ENCODE measurements at regions not wholly inside any gene's neighbourhood (a gene's known extent, or its start where the extent isn't known, plus 50 kb on each side); places are given as distances from the start of the nearest gene placed in this dataset.

DNA sequence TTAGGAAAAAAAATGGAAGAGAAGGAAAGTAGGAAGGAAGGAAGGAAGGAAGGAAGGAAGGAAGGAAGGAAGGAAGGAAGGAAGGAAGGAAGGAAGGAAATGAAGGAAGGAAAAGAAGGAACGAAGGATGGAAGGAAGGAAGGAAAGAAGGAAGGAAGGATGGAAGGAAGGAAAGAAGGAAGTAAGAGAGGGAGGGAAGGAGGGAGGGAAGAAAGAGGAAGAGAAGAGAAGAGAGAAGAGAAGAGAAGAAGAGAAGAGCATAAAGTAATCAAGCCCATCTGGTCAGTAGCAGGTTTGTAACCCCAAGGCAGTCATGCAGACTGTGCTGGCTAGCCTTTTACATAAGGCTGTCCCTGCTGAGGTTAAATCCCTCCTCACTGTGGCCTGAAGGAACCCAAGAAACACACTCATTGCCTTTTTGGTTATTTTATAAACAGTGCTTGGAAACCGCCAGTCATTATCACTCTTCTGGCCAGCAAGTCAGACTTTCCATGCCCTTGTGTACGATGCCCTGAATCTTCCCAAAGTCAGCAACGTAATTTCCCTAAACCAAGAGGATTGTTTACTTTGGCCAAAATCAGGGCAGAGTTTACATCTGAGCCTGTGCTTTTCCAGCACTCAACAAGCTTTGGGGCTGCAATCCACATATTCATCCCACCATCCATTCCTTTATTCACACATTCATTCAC is 409.6 kb upstream of the MAF start:
- Mint-ChIP-seq H3K4me1 (no peaks in the 10 kb centered on the region), H3K27ac (no peak overlapping the region), H3K9me3 (peaks cover 4% of the 10 kb centered on the region), H3K36me3 (no peaks in the 10 kb centered on the region), H3K27me3 (peaks cover 2% of the 10 kb centered on the region), H3K4me3 (no peak overlapping the region)
- ATAC-seq (ENCODE audit: low read depth) (no peak), DNase-seq (ENCODE audit: low spot score in 2 of 2) (no peak)

DNA sequence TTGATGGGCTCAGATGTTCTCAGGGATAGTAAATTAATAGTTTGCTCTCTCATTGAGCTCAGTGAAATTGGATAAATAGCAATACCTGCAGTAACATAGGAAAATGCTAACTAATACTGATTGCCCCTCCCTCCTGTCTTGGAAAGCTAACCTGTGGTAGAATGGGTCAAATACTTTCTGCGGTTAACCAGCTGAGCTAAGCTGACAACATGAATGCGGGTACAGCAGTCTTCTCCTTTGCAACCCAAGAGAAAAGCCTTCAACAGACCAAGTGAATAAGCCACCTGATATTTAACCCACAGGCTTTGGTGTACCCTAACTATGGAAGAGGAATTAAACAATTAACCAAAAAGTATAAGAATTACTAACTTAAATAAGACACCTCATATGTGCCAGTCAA is 408.3 kb upstream of the MAF start:
- Mint-ChIP-seq H3K4me1 (no peaks in the 10 kb centered on the region), H3K4me3 (no peak overlapping the region), H3K36me3 (no peaks in the 10 kb centered on the region), H3K27ac (no peak overlapping the region), H3K27me3 (peaks cover 2% of the 10 kb centered on the region), H3K9me3 (peaks cover 4% of the 10 kb centered on the region)
- no peak for ATAC-seq (ENCODE audit: low read depth)
- DNase-seq (ENCODE audit: low spot score in 2 of 2), result no peak

DNA sequence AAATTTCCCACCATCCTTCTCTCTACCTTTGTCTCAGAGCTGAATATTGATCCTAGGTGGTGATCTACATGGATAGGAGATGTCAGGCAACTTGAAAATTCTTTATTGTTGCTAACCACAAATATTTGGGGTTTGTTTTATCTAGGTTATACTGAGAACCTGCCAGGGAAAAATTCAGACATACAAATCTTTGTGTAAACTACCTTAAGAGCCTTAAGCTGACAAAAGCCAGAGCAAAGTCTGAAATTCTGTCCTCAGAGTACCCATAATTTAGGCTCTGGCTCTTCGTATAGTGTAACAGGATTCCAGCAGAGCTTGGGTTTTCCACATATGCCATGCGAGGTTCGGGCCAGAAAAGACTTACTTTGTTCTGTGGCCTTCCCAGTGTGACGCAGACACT is 406.7 kb upstream of the MAF start:
- H3K36me3 Mint-ChIP-seq, result no peaks in the 10 kb centered on the region
- peaks cover 2% of the 10 kb centered on the region for H3K27me3 Mint-ChIP-seq
- ATAC-seq (ENCODE audit: low read depth), result no peak
- no peak overlapping the region for H3K27ac Mint-ChIP-seq
- no peaks in the 10 kb centered on the region for H3K4me1 Mint-ChIP-seq
- DNase-seq (ENCODE audit: low spot score in 2 of 2), result no peak
- H3K9me3 Mint-ChIP-seq, result peaks cover 6% of the 10 kb centered on the region
- H3K4me3 Mint-ChIP-seq, result no peak overlapping the region

DNA sequence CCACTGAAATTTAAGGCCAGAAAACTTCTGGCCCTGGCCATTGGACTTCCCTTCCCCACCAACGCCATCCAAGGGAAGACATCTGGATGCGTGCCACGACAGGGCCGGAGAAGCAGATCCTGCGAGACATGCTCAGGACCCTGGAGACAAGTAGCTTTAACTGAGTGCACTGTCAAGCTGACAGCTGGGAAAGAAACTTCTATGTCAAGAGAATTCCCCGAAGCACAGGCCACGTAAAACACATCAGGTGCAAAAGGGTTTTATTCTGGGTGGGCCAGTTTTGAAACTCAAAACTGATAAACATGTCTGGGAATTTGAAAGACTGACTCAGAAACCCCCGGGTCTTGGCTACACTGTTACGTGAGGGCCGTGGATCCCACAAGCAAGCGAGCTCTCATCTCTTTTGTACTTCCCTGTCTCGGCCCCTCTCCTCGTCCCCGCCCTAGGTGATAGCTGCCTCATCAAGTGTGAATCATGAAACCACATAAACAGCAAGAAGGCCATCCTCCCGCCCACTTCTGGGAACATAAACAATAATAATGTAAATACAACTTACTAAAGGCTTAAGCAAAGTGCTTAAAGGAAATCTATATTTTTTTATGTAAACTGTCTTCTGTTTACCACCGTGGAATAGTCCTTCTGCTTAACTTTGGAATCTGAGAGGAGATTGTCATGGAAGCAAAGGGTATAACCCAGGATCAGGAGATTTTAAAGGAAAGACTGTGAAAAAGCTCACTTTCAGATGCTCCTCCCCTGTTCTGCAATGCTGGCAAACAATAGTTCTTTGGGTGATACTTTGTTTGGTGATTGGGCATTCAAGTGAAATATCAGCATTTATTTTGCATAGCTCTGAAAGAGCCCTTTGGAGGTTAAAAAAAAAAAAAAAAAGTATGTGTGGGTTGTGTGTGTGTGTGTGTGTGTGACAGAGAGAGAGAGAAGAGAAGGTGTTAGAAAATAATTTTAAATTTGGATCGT is 406.0 kb upstream of the MAF start:
- peaks cover 2% of the 10 kb centered on the region for H3K27me3 Mint-ChIP-seq
- H3K9me3 Mint-ChIP-seq, result peaks cover 6% of the 10 kb centered on the region
- DNase-seq (ENCODE audit: low spot score in 2 of 2) (no peak), ATAC-seq (ENCODE audit: low read depth) (no peak)
- H3K36me3 Mint-ChIP-seq, result no peaks in the 10 kb centered on the region
- no peak overlapping the region for H3K27ac Mint-ChIP-seq
- no peak overlapping the region for H3K4me3 Mint-ChIP-seq
- no peaks in the 10 kb centered on the region for H3K4me1 Mint-ChIP-seq

DNA sequence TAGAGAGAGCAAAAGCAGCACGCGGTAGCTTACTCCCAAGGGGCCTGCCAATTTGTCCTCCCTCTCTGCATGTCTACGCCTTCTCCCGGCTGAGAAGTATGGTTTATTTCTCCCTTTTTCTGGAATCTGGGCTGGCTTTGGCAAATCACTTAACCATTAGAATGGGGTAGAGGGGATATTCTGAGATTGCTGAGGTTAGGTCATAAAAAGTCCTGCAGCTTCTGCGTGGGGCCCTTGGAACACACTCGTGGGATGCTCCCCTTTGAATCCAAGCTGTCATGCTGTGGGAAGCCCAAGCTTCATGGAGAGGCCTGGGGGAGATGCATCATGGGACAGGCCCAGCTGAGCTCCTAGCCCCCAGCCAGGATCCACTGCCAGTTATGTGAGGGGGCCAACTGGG is 403.6 kb upstream of the MAF start:
- Mint-ChIP-seq H3K27me3 (no peaks in the 10 kb centered on the region), H3K9me3 (peaks cover 3% of the 10 kb centered on the region), H3K4me3 (no peak overlapping the region), H3K27ac (no peak overlapping the region), H3K4me1 (no peaks in the 10 kb centered on the region), H3K36me3 (no peaks in the 10 kb centered on the region)
- ATAC-seq (ENCODE audit: low read depth) (no peak), DNase-seq (ENCODE audit: low spot score in 2 of 2) (no peak)

DNA sequence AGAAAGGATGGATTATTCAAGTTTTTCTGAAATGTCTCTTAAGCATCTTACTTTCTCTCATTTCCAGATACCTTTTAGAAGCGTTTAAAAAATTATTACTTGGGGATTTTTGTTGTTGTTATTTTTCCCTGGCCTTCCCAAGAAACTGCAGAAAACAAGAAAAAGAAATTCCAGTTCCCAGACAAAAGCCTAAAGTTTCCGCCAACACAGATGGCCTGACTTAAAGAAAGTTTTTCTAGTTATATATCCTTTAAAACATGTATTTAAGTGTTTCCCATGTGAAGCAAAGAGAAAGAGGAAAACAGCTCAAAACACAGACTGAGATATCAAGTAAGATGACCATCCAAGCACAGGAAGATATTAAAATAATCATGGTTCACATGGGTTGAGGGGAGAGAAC is 401.7 kb upstream of the MAF start:
- Mint-ChIP-seq H3K27me3 (peaks cover 3% of the 10 kb centered on the region), H3K27ac (no peak overlapping the region), H3K36me3 (no peaks in the 10 kb centered on the region), H3K4me1 (peaks cover 3% of the 10 kb centered on the region), H3K4me3 (no peak overlapping the region), H3K9me3 (peaks cover 5% of the 10 kb centered on the region)
- ATAC-seq (ENCODE audit: low read depth) (no peak), DNase-seq (ENCODE audit: low spot score in 2 of 2) (no peak)

DNA sequence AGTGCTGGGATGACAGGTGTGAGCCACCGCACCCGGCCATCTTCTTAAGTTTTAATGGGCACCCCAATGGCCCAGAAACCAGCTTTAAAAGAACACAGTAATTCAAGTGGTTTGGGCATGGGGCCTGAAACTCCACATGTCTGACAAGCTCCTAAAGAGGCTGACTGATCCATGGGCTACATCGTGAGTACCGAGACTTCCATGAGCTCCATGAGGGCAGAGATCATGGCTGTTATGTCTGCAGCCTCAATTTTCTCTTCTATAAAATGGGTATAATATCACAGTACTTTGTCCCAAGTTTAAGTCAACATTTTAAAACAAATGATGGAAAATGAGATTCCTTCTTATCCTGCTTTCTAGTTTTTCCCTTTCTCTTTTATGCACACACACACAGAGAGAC is 397.6 kb upstream of the MAF start:
- DNase-seq (ENCODE audit: low spot score in 2 of 2) (no peak), ATAC-seq (ENCODE audit: low read depth) (no peak)
- H3K27me3 Mint-ChIP-seq, result peaks cover 3% of the 10 kb centered on the region
- peaks cover 3% of the 10 kb centered on the region for H3K4me1 Mint-ChIP-seq
- H3K36me3 Mint-ChIP-seq, result no peaks in the 10 kb centered on the region
- no peak overlapping the region for H3K4me3 Mint-ChIP-seq
- peaks cover 2% of the 10 kb centered on the region for H3K9me3 Mint-ChIP-seq
- H3K27ac Mint-ChIP-seq, result no peak overlapping the region

DNA sequence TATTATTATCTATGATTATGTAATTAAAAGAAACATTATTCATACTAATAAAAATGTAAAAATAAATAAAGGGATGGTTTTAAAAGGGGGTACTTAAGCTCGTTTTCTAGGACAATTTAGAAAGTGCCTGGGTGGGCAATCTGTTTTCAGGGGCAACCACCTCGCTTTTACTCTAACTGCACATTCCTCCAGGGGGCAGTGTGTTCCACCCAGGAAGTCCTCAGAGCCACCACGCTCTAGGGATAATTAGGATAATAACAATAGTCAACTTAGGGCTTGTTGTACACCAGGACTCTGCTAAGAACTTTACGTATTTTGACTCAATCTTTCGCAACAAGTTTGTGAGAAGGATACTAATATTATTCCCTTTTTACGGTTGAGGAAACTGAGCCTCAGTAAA is 396.7 kb upstream of the MAF start:
- no peak for ATAC-seq (ENCODE audit: low read depth)
- Mint-ChIP-seq H3K9me3 (peaks cover 2% of the 10 kb centered on the region), H3K36me3 (no peaks in the 10 kb centered on the region), H3K27me3 (peaks cover 3% of the 10 kb centered on the region), H3K4me3 (no peak overlapping the region), H3K4me1 (peaks cover 3% of the 10 kb centered on the region), H3K27ac (no peak overlapping the region)
- DNase-seq (ENCODE audit: low spot score in 2 of 2), result no peak

DNA sequence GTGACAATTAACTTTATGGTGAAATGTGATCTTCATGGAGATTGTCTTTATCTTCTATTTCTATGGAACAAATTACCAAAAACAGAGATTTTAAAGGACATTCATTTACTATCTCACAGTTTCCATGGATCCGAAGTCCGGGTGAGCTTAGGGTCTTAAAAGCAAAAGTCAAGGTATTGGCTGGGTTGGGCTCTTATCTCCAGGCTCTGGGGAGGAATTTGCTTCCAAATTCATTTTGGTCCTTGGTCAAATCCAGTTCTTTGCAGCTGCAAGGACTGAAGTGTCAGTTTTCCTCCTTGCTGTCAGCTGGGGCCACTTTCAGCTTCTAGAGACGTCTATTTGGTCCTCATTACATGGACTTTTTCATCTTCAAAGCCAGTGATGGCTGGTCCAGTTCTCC is 395.8 kb upstream of the MAF start:
- Mint-ChIP-seq H3K4me3 (no peak overlapping the region), H3K27ac (no peak overlapping the region), H3K36me3 (no peaks in the 10 kb centered on the region), H3K27me3 (peaks cover 3% of the 10 kb centered on the region), H3K9me3 (peaks cover 2% of the 10 kb centered on the region), H3K4me1 (peaks cover 3% of the 10 kb centered on the region)
- no peak for ATAC-seq (ENCODE audit: low read depth)
- no peak for DNase-seq (ENCODE audit: low spot score in 2 of 2)

DNA sequence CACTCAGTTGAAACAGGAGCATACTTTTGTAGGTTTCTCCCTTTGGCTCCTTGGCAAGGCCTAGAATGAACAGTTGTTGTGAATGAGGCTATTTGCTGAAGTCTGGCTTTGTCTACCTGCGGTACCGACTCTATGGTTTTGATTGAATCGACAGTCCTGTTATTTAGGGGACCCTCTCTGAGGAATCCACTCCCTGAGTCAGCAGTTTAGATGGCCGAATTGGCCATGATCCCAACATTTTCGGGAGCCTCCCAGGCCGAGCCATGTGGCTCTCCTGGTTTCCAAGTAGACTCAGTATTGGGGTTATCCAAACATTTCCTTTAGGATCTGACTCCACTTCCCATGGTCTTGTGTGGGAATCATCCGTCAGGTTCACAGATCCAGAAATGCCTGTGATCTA is 394.8 kb upstream of the MAF start:
- no peak overlapping the region for H3K27ac Mint-ChIP-seq

DNA sequence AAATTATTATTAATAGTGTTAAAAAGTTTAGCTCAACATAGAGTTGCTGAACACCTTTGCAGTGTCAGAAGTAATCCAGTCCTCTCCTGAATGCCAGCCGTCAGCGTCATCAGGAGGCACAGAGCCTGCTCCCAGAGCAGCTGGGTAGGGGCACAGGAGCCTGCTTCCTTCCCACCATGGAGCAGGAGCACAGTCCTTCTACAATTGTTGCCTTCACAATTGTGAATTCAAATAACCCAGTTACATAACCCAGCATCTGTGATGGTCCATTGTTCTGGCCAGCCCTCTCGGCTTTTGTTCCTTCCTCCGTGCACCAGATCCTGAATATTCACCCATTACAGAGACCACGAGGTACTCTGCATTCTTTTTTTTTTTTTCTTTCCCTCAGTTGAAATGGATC is 393.9 kb upstream of the MAF start:
- Mint-ChIP-seq H3K9me3 (peaks cover 2% of the 10 kb centered on the region), H3K4me3 (no peak overlapping the region), H3K27ac (no peak overlapping the region), H3K27me3 (peaks cover 5% of the 10 kb centered on the region), H3K36me3 (no peaks in the 10 kb centered on the region), H3K4me1 (peaks cover 3% of the 10 kb centered on the region)
- ATAC-seq (ENCODE audit: low read depth) (no peak), DNase-seq (ENCODE audit: low spot score in 2 of 2) (no peak)

More for the DNA sequence above, 394.8 kb upstream of the MAF start:
- Mint-ChIP-seq H3K4me3 (no peak overlapping the region), H3K36me3 (no peaks in the 10 kb centered on the region), H3K27me3 (peaks cover 5% of the 10 kb centered on the region), H3K4me1 (peaks cover 3% of the 10 kb centered on the region), H3K9me3 (peaks cover 2% of the 10 kb centered on the region)
- ATAC-seq (ENCODE audit: low read depth) (no peak), DNase-seq (ENCODE audit: low spot score in 2 of 2) (no peak)

DNA sequence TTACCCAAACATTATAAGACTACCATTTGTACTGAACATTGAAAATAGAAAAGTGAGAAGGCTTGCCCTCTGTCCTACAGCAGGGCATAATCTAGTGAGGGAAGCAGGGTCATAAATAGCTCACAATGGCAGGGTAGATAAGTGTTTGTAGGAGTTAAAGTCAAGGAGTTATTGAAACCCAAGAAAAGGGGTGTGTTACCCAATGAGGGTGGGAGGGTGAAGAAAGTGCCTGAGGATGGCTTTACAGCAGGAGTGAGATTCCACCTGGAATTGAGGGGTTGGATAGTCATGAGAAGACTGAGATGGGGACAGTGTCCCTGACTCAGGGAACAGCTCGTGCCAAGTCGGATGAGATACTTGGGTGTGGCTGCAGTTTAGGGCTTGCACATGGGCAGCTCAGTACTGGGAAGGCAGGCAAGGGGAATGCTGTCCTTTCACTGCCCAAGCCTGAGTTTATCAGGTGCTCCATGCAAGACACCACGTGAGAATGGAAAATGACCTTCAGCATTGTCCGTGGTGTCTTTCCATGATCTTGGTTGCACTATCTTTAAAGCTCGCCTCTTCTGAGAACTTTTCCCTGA is 393.2 kb upstream of the MAF start:
- Mint-ChIP-seq H3K4me3 (no peak overlapping the region), H3K27me3 (peaks cover 5% of the 10 kb centered on the region), H3K36me3 (no peaks in the 10 kb centered on the region), H3K27ac (no peak overlapping the region), H3K9me3 (peaks cover 2% of the 10 kb centered on the region), H3K4me1 (peaks cover 3% of the 10 kb centered on the region)
- ATAC-seq (ENCODE audit: low read depth) (no peak), DNase-seq (ENCODE audit: low spot score in 2 of 2) (no peak)

DNA sequence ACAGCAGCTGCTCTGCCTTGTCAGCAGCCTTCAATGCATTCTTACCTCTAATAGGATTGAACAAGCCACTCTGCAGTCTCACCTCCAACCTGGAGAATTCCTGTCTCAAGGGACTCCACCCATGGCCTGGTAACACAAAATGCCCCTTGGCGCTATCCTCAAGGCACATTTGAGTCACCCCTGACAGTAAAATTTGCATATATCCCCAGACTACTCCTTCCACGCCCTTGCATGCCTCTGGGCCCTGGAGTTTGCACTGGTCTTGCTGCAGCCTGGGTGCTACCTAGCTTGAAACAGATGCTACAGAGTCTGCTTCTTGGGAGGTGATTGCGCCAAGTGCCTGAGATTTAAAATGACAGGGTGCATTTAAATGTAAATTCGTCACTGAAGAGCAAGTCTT is 391.4 kb upstream of the MAF start:
- peaks cover 3% of the 10 kb centered on the region for H3K27me3 Mint-ChIP-seq
- no peaks in the 10 kb centered on the region for H3K36me3 Mint-ChIP-seq
- ATAC-seq (ENCODE audit: low read depth) (no peak), DNase-seq (ENCODE audit: low spot score in 2 of 2) (no peak)
- no peak overlapping the region for H3K27ac Mint-ChIP-seq
- no peaks in the 10 kb centered on the region for H3K9me3 Mint-ChIP-seq
- no peaks in the 10 kb centered on the region for H3K4me1 Mint-ChIP-seq
- no peak overlapping the region for H3K4me3 Mint-ChIP-seq

DNA sequence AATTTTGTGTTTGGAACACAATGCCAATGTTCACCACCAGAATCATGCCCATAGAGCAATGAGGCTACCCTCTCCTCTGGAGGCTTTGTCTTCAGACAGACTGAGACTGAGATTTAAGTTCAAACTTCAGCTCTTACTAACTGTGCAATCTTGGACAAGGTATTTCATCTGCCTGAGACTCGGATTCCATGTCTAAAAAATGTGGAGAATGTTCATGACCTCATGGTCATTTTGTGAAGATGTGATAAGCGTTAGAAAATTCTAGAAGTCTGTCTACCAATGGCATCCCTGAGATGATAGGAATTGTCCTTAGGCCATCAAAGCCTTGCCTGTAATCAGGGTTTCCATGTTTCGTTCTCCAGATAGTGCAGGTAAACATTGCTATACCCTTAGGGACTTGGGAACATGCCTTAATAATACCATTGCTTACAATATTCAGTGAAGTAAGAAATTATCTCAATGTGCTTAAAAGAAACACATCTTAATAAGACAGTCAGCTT is 388.2 kb upstream of the MAF start:
- no peaks in the 10 kb centered on the region for H3K4me1 Mint-ChIP-seq
- no peaks in the 10 kb centered on the region for H3K36me3 Mint-ChIP-seq
- no peak for DNase-seq (ENCODE audit: low spot score in 2 of 2)
- no peak overlapping the region for H3K4me3 Mint-ChIP-seq
- H3K9me3 Mint-ChIP-seq, result no peaks in the 10 kb centered on the region
- H3K27me3 Mint-ChIP-seq, result peaks cover 3% of the 10 kb centered on the region
- no peak for ATAC-seq (ENCODE audit: low read depth)
- H3K27ac Mint-ChIP-seq, result no peak overlapping the region

Measured in memory B cell (primary cell).